HG02870 (cell line): ENCODE measurements at regions not wholly inside any gene's neighbourhood (a gene's known extent, or its start where the extent isn't known, plus 50 kb on each side); places are given as distances from the start of the nearest gene placed in this dataset.

Source experiments
- ATAC-seq: cut with Tn5 transposase; IDR thresholded peaks from one replicate; pipeline ENCODE4 v1.9.1; 2021; ENCODE audit warnings: mild to moderate bottlenecking, moderate library complexity; ENCODE audit not compliant: unreplicated experiment

GRCh38 chr12:27382924-27383323 lies 50.3 kb downstream of the BMAL2 start:
- no peak for ATAC-seq

- peak; percentile 66 for ATAC-seq
These were observed 51.0 kb downstream of the BMAL2 start for GRCh38 chr12:27383429-27384260.

- ATAC-seq = no peak
These were observed 51.6 kb downstream of the BMAL2 start for GRCh38 chr12:27384261-27384590.

DNA sequence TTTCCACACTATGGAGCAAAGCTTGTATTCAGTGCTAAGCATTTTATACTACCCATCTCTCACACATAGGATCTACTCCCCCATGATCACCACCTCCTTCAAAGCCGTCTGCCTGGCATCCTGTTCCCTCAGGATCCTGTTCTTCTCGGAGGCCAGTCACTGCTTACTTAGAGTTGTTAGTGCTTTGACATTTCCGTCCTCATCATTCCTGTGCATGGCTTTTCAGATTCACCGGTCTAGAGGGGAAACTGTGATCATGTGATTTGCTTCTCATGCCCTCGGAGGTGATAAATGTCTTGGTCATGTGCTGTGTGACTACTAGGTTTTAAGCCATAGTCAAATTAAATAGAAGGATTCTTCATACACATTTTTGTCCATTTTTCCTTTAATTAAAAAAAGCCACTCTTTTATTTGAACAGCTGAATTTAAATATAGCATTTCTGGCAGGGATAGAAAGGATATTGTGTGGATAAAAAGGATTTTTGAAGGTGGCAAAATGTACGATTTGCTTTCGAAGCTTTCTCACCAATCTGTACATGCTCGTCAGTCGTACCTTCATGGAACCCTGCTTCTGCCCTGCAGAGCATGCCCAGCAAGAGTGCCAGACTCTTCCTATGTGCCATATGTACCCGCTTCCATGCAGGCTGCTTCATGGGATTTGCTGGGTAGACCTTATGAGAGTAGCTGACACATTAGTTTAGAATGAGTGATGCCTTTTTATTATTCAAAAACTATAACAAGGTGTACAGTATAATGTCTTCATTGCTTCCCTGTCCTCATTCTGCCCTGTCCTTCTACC lies 53.3 kb downstream of the BMAL2 start:
- ATAC-seq = no peak

GRCh38 chr12:27387473-27387872 lies 54.8 kb downstream of the BMAL2 start:
- ATAC-seq = no peak

DNA sequence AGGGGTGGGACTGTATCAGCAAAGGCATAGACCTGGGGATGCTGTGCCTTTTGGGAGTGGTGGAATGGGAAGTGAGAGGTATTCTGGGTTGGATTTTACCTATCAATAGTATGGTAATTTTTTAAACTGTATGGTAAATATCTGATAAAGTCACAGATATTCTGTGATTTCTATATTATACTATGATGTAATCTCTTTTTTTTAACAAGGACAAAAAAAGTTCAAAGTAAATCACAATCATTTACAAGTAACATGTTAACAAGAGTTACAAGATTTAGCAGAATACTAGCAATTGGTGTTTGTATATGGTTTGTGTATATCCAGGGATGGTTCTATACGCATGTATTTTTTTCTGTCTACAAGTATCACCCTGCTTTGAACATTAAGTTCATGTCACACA lies 56.0 kb downstream of the BMAL2 start:
- ATAC-seq = no peak

DNA sequence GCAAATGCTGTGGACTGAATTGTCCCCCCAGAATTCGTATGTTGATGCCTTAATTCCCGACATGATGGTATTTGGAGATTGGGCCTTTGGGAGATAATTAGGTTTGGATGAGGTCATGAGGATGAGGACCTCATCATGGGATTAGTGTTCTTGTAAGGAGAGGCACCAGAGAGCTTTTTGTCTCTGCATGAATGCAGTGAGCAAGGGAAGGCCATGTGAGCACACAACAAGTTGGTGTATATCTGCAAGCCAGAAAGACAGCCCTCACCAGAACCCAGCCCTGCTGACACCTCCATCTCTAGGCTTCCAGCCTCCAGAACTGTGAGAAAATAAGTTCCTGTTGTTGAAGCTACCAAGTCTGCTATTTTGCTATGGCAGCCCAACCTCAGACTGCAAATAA lies 51.9 kb upstream of the SMCO2 start:
- no peak for ATAC-seq

DNA sequence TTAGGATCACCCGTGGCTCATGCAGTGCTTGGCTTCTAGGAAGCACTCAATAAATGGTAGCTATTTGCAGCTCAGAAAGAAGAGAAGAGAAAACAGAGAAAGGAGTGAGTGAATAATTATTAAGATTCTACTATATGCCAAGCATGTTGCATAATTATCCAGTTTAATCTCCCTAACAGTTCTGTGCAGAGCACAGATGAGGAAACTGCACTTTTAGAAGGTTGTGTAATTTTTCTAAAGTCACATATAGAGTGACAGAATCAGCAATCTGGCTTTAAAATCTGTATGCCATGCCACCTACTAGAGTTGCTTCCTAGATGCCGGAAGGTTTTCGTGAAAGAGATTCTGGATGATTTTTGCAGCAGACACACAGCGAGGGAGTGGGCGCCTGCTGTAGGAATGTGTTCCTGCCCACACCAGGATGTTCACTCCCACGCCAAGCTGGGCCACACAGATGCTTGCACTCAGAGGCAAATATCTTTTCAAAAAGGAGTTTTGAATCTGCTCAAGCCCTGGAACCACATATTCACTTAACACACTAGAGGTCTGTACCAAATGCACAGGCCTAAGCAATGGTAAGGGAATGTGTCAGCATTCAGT lies 50.2 kb upstream of the SMCO2 start:
- no peak for ATAC-seq
